NT2/D1 (cell line): ENCODE measurements at regions not wholly inside any gene's neighbourhood (a gene's known extent, or its start where the extent isn't known, plus 50 kb on each side); places are given as distances from the start of the nearest gene placed in this dataset.

Experiments used
- SUZ12 ChIP-seq: IDR thresholded peaks from 2 replicates; pipeline ENCODE4 v1.6.1; 2011; ENCODE audit not compliant: insufficient read length, insufficient read depth; ENCODE audit errors: extremely low read depth
- YY1 ChIP-seq: IDR thresholded peaks from 2 replicates; pipeline ENCODE4 v1.6.1; 2011; ENCODE audit not compliant: insufficient read length, insufficient read depth
- ZNF274 ChIP-seq: IDR thresholded peaks from 2 replicates; pipeline ENCODE4 v1.6.1; 2011; ENCODE audit warnings: mild to moderate bottlenecking, low read depth, low read length

- TF ChIP-seq ZNF274 (no peak), YY1 (no peak), SUZ12 (no peak)
Observed at GRCh38 chr3:168843481-168843880, 747.8 kb upstream of the GOLIM4 start.
